Gastroesophageal sphincter (tissue), 4 donors: ENCODE measurements at regions not wholly inside any gene's neighbourhood (a gene's known extent, or its start where the extent isn't known, plus 50 kb on each side); places are given as distances from the start of the nearest gene placed in this dataset.

Experiments used
- ATAC-seq: fragments of 150-250 bp; one replicate; pipeline ENCODE4 v1.9.1; 2016; ENCODE audit warnings: mild to moderate bottlenecking, moderate library complexity
- H3K27ac ChIP-seq, 4 donors: fragments of 200-600 bp; sonication (generic) in 3 of 4; 1 replicate in 3 of 4; 2 replicates in 1 of 4; pipeline ENCODE4 v1.5.1; 2016 to 2019
- H3K27me3 ChIP-seq: fragments of 200-600 bp; sonication (generic); one replicate; pipeline ENCODE4 v1.5.1; 2019
- H3K36me3 ChIP-seq, 2 donors: fragments of 200-600 bp; sonication (generic); one replicate each; pipeline ENCODE4 v1.5.1; 2019; ENCODE audit warnings: control low read depth in 1 of 2
- H3K4me1 ChIP-seq, 3 donors: fragments of 200-600 bp; sonication (generic); 1 replicate in 2 of 3; 2 replicates in 1 of 3; pipeline ENCODE4 v1.5.1; 2016 to 2019; ENCODE audit warnings: control low read depth in 2 of 3
- H3K4me3 ChIP-seq, 2 donors: fragments of 200-600 bp; sonication (generic); one replicate each; pipeline ENCODE4 v1.5.1; 2019; ENCODE audit warnings: mild to moderate bottlenecking in 1 of 2, moderate library complexity in 1 of 2
- H3K9me3 ChIP-seq, 3 donors: fragments of 200-600 bp; sonication (generic); one replicate each; pipeline ENCODE4 v1.5.1; 2017 to 2019; ENCODE audit warnings: control low read depth in 2 of 3
- EP300 ChIP-seq: sonication (generic); formaldehyde crosslinking; IDR thresholded peaks from one replicate; pipeline ENCODE4 v1.6.1; 2017; ENCODE audit warnings: antibody characterized with exemption, mild to moderate bottlenecking
- POLR2A ChIP-seq, 2 donors: fragments of 450-650 bp; IDR thresholded peaks; one replicate each; pipeline ENCODE4 v1.6.1; 2017; ENCODE audit warnings: antibody characterized with exemption in 2 of 2, mild to moderate bottlenecking in 2 of 2, moderate library complexity in 1 of 2
- POLR2AphosphoS5 ChIP-seq: sonication (generic); formaldehyde crosslinking; IDR thresholded peaks from one replicate; pipeline ENCODE4 v1.6.1; 2017; ENCODE audit warnings: antibody characterized with exemption
- WGBS, 2 donors: methylation state at CpG; one replicate each; pipeline ENCODE4 v1.1.5; 2018; ENCODE audit warnings: low coverage in 1 of 2; 5-methylcytosine and 5-hydroxymethylcytosine counted together
- TF ChIP-seq, protein P1 (sequence below), 4 experiments: fragments of 200-600 bp in 2 of 4; fragments of 450-650 bp in 2 of 4; sonication (generic) in 1 of 4; IDR thresholded peaks; one replicate each; pipeline ENCODE4 v1.5.1; 2017 to 2019; ENCODE audit warnings: antibody characterized with exemption in 4 of 4, mild to moderate bottlenecking in 2 of 4, moderate library complexity in 2 of 4

DNA sequence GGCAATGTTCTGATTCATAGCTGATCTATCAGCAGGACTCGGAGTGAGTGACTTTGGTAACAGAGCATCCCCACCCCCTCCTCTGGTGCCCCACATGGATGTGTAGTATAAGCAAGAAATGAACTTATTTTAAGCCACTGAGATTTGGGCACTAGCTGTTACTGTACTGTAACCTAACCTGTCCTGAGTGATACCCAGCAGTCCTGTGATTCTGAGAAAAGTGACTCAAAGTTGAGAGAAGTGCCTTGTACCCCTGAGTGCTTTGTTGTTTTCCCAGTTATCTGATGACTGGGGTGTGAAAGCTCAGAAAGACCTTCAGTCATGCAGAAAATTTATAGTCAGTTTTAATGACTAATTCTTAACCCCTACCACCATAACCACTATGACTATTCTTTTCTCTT is 439.9 kb upstream of the RBMS3 start:
- no peak for TF ChIP-seq EP300
- TF ChIP-seq POLR2AphosphoS5: no peak
- TF ChIP-seq POLR2A (IDR thresholded peaks at IDR 0.05): no peak
- TF ChIP-seq, protein P1, sequence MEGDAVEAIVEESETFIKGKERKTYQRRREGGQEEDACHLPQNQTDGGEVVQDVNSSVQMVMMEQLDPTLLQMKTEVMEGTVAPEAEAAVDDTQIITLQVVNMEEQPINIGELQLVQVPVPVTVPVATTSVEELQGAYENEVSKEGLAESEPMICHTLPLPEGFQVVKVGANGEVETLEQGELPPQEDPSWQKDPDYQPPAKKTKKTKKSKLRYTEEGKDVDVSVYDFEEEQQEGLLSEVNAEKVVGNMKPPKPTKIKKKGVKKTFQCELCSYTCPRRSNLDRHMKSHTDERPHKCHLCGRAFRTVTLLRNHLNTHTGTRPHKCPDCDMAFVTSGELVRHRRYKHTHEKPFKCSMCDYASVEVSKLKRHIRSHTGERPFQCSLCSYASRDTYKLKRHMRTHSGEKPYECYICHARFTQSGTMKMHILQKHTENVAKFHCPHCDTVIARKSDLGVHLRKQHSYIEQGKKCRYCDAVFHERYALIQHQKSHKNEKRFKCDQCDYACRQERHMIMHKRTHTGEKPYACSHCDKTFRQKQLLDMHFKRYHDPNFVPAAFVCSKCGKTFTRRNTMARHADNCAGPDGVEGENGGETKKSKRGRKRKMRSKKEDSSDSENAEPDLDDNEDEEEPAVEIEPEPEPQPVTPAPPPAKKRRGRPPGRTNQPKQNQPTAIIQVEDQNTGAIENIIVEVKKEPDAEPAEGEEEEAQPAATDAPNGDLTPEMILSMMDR (IDR thresholded peaks at IDR 0.05): no peak

DNA sequence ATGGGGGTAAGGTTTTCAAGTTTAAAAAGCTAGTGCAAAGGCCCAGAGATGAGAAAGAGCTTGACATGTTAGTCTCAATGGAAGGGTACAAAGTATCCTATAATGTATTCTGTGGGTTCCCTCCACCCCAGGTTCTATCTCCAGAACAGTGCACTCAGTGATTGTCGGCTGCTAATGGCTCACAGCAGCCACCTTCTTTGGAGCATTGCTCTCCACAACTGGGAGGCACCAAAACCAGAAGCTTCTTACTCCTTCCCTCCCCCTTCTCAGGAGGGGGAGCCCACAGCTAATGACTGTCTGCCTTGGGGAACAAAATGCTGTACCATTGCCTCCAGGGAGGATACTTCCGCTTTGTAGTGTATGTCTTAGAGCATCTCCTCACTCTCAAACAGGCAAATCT is 439.4 kb upstream of the RBMS3 start:
- no peaks in the 10 kb centered on the region for H3K27me3 ChIP-seq
- H3K27ac ChIP-seq: no peak overlapping the region
- TF ChIP-seq POLR2A (IDR thresholded peaks at IDR 0.05): no peak
- TF ChIP-seq POLR2AphosphoS5: no peak
- TF ChIP-seq EP300: no peak
- TF ChIP-seq, protein P1 (IDR thresholded peaks at IDR 0.05): no peak
- no peak overlapping the region for H3K4me3 ChIP-seq
- H3K4me1 ChIP-seq: no peaks in the 10 kb centered on the region
- WGBS, 2 donors: no CpG with 5 or more reads among the region's 2 CpGs
- H3K36me3 ChIP-seq: no peaks in the 10 kb centered on the region
- H3K9me3 ChIP-seq: no peaks in the 10 kb centered on the region
- no peak for ATAC-seq

More for the DNA sequence above, 439.9 kb upstream of the RBMS3 start:
- H3K36me3 ChIP-seq: no peaks in the 10 kb centered on the region
- WGBS, 2 donors: no CpG with 5 or more reads among the region's 1 CpG
- H3K27me3 ChIP-seq: no peaks in the 10 kb centered on the region
- no peak for ATAC-seq
- no peak overlapping the region for H3K27ac ChIP-seq
- no peaks in the 10 kb centered on the region for H3K4me1 ChIP-seq
- H3K4me3 ChIP-seq: no peak overlapping the region
- H3K9me3 ChIP-seq: no peaks in the 10 kb centered on the region

DNA sequence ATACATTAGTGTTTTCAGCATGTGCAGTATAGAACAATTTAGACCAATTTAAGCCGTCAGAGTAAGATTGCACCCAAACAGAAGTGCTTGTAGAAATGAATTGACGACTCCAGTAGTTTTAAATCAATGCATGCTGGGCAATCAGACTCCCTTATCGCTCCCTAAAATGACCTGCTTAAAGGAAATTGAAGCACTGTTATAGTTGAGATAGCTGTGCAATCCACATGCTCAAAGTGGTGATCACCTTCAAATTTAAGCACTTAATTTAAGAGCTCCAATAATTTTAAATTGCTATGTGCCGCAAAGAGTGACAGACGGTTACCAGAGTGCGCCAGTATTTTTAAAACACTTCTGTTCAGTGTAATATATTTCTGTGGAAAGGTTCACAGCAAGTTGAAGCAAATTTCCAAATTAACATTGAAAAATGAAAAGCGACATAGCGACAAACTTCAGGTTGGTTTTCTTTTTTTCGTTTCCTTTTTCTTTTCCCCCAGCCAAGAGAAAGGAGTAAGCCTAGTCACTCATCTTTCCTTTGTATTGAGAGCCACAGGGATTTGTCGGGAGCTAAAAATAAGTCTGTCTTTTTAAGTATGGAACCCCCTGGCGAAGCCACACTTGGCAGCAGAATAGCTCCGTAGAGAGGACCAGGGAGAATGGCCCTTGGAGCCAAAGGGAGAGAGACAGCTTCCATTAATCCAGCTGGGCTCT is 436.4 kb upstream of the RBMS3 start:
- ATAC-seq: no peak

DNA sequence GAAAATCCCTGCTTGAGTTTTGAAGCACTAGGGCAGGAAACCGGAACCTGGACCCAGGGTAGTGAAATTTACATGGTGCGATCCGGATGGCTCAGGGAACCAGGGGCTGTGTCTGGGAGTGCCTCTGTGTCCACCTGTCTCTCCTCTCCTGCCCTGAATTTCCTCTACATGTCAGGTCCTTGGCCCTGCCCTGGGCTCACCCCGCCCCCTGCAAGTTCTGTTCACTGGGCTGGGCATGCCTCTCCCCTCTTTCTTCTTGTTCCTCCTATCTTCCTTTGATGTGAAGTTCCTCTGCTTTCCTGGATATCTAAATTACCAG is 435.9 kb upstream of the RBMS3 start:
- no peaks in the 10 kb centered on the region for H3K9me3 ChIP-seq
- 80 to 100% methylated on average over 1 to 2 of the region's 4 CpGs for WGBS, 2 donors
- no peak overlapping the region for H3K27ac ChIP-seq
- ATAC-seq: no peak
- H3K4me1 ChIP-seq: no peaks in the 10 kb centered on the region
- no peaks in the 10 kb centered on the region for H3K36me3 ChIP-seq
- no peaks in the 10 kb centered on the region for H3K27me3 ChIP-seq
- H3K4me3 ChIP-seq: no peak overlapping the region
- TF ChIP-seq POLR2A (IDR thresholded peaks at IDR 0.05) (no peak), POLR2AphosphoS5 (no peak), EP300 (no peak)
- TF ChIP-seq, protein P1 (IDR thresholded peaks at IDR 0.05): no peak

More for the DNA sequence above, 436.4 kb upstream of the RBMS3 start:
- TF ChIP-seq POLR2A (IDR thresholded peaks at IDR 0.05) (no peak), EP300 (no peak), POLR2AphosphoS5 (no peak)
- TF ChIP-seq, protein P1 (IDR thresholded peaks at IDR 0.05): no peak
- Histone ChIP-seq H3K27me3 (no peaks in the 10 kb centered on the region), H3K4me1 (no peaks in the 10 kb centered on the region), H3K4me3 (no peak overlapping the region), H3K36me3 (no peaks in the 10 kb centered on the region), H3K27ac (no peak overlapping the region), H3K9me3 (no peaks in the 10 kb centered on the region)
- WGBS, 2 donors: 85 to 87% methylated on average over 10 of the region's 12 CpGs

DNA sequence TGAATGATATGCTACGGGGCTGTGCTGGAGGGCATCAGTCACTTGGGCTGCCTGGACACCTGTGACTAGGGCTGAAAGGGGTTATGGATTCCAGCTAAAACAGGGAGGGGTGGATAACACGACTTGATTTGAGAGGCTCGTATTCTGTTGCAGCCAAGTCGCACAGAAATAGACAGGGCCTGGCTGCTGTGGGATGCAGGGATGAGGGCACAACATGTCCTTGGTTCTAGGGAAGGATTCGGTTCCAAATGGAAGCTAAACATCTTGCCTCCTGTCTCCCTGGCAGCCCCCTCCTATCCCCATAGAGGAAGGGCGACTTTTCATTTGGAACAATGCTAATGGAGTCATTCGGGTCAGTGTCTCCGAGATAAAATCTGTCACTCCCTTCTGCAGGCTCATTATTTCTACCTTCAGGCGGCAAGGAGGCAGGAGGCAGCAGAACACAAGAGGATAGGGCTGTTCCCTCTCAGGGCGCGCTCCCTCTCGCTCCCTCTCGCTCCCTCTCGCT is 433.8 kb upstream of the RBMS3 start:
- no peaks in the 10 kb centered on the region for H3K27me3 ChIP-seq
- no peak for ATAC-seq
- H3K9me3 ChIP-seq: no peaks in the 10 kb centered on the region
- H3K4me3 ChIP-seq: no peak overlapping the region
- no peak for TF ChIP-seq EP300
- TF ChIP-seq POLR2A (IDR thresholded peaks at IDR 0.05): no peak
- TF ChIP-seq POLR2AphosphoS5: no peak
- TF ChIP-seq, protein P1 (IDR thresholded peaks at IDR 0.05): no peak
- H3K27ac ChIP-seq: no peak overlapping the region
- H3K36me3 ChIP-seq: no peaks in the 10 kb centered on the region
- WGBS, 2 donors: 88 to 90% methylated on average over 2 to 10 of the region's 14 CpGs
- H3K4me1 ChIP-seq: no peaks in the 10 kb centered on the region
